Loucy (cell line): ENCODE measurements at regions not wholly inside any gene's neighbourhood (a gene's known extent, or its start where the extent isn't known, plus 50 kb on each side); places are given as distances from the start of the nearest gene placed in this dataset.

Experiments
- H2AFZ ChIP-seq: fragments of 200-600 bp; sonication (generic); 2 replicates; pipeline ENCODE4 v1.6.0; 2016; ENCODE audit warnings: antibody characterized with exemption, mild to moderate bottlenecking, low read length, moderate library complexity
- H3F3A ChIP-seq: fragments of 200-600 bp; 2 replicates; pipeline ENCODE4 v1.6.0; 2016; ENCODE audit warnings: antibody characterized with exemption, low read depth, mild to moderate bottlenecking
- H3K27me3 ChIP-seq: fragments of 200-600 bp; sonication (generic); 2 replicates; pipeline ENCODE4 v1.6.1; 2014; ENCODE audit warnings: low read length, mild to moderate bottlenecking; ENCODE audit not compliant: insufficient read depth, poor library complexity, severe bottlenecking
- H3K36me3 ChIP-seq: fragments of 200-600 bp; sonication (generic); 2 replicates; pipeline ENCODE4 v1.6.1; 2016; ENCODE audit warnings: low read length; ENCODE audit not compliant: insufficient read depth
- H3K4me1 ChIP-seq: fragments of 200-600 bp; sonication (generic); 2 replicates; pipeline ENCODE4 v1.5.1; 2014; ENCODE audit warnings: low read length, mild to moderate bottlenecking; ENCODE audit not compliant: insufficient read depth, poor library complexity, severe bottlenecking
- H3K4me2 ChIP-seq: fragments of 200-600 bp; sonication (generic); 2 replicates; pipeline ENCODE4 v1.6.0; 2014; ENCODE audit warnings: antibody characterized with exemption, low read length, low read depth, mild to moderate bottlenecking; ENCODE audit not compliant: poor library complexity, severe bottlenecking
- H3K4me3 ChIP-seq: fragments of 200-600 bp; sonication (generic); 2 replicates; pipeline ENCODE4 v1.5.1; 2014; ENCODE audit warnings: low read length, mild to moderate bottlenecking, mixed read lengths; ENCODE audit not compliant: poor library complexity, severe bottlenecking
- H3K79me2 ChIP-seq: fragments of 200-600 bp; sonication (generic); 2 replicates; pipeline ENCODE4 v1.6.1; 2014; ENCODE audit warnings: low read length; ENCODE audit not compliant: insufficient read depth
- H3K9ac ChIP-seq: fragments of 200-600 bp; sonication (generic); 2 replicates; pipeline ENCODE4 v1.6.0; 2014; ENCODE audit warnings: mild to moderate bottlenecking, low read depth, low read length, moderate library complexity; ENCODE audit not compliant: poor library complexity, severe bottlenecking
- H3K9me2 ChIP-seq: fragments of 200-600 bp; sonication (generic); replicated peaks from 2 replicates; pipeline ENCODE4 v1.6.1; 2016; ENCODE audit warnings: low read depth, low read length, mixed read lengths
- H3K9me3 ChIP-seq: fragments of 200-600 bp; sonication (generic); 2 replicates; pipeline ENCODE4 v1.6.1; 2014; ENCODE audit warnings: mild to moderate bottlenecking, antibody characterized with exemption, low read length, low read depth; ENCODE audit not compliant: insufficient read depth
- H4K20me1 ChIP-seq: fragments of 200-600 bp; sonication (generic); 2 replicates; pipeline ENCODE4 v1.6.0; 2014; ENCODE audit warnings: antibody characterized with exemption, low read length, mild to moderate bottlenecking; ENCODE audit not compliant: insufficient read depth, poor library complexity, severe bottlenecking
- EZH2phosphoT487 ChIP-seq: fragments of 200-600 bp; IDR thresholded peaks from 2 replicates; pipeline ENCODE4 v1.6.1; 2018; ENCODE audit warnings: antibody characterized with exemption, mild to moderate bottlenecking, moderate library complexity, borderline replicate concordance
- TF ChIP-seq, protein P1 (sequence below): fragments of 200-600 bp; sonication (generic); conservative IDR thresholded peaks from 2 replicates; pipeline ENCODE4 v1.5.1; 2014; ENCODE audit warnings: mild to moderate bottlenecking, antibody characterized with exemption, low read length

DNA sequence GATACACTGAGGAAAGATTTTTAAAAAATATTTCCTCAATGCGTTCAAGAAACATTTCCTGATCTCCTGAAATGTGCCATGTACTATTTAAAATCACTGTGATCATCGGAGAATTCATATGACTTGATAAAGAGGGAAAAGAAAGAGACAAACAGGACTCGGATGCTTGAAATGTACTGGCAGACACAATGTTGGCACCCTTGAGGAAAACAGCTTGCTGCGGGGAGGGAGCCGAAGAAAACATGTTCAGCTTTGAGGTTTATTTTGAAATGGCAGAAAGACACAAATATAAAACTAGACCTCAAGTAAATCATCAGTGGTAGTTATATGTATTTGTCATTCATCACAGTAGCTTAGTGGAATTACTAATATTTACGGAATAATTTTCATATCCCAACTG lies 100.9 kb upstream of the BRINP3 start:
- Histone ChIP-seq H2AFZ (no peak overlapping the region), H3K9ac (no peak overlapping the region), H3K4me3 (no peak overlapping the region), H3K27me3 (no peaks in the 10 kb centered on the region), H3K9me2 (no peaks in the 10 kb centered on the region), H3K9me3 (no peaks in the 10 kb centered on the region), H3K79me2 (no peaks in the 10 kb centered on the region), H3K36me3 (no peaks in the 10 kb centered on the region), H3K4me1 (no peaks in the 10 kb centered on the region), H3K4me2 (no peak overlapping the region), H4K20me1 (no peaks in the 10 kb centered on the region), H3F3A (no peaks in the 10 kb centered on the region)
- no peak for TF ChIP-seq EZH2phosphoT487
- TF ChIP-seq, protein P1, sequence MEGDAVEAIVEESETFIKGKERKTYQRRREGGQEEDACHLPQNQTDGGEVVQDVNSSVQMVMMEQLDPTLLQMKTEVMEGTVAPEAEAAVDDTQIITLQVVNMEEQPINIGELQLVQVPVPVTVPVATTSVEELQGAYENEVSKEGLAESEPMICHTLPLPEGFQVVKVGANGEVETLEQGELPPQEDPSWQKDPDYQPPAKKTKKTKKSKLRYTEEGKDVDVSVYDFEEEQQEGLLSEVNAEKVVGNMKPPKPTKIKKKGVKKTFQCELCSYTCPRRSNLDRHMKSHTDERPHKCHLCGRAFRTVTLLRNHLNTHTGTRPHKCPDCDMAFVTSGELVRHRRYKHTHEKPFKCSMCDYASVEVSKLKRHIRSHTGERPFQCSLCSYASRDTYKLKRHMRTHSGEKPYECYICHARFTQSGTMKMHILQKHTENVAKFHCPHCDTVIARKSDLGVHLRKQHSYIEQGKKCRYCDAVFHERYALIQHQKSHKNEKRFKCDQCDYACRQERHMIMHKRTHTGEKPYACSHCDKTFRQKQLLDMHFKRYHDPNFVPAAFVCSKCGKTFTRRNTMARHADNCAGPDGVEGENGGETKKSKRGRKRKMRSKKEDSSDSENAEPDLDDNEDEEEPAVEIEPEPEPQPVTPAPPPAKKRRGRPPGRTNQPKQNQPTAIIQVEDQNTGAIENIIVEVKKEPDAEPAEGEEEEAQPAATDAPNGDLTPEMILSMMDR = no peak

DNA sequence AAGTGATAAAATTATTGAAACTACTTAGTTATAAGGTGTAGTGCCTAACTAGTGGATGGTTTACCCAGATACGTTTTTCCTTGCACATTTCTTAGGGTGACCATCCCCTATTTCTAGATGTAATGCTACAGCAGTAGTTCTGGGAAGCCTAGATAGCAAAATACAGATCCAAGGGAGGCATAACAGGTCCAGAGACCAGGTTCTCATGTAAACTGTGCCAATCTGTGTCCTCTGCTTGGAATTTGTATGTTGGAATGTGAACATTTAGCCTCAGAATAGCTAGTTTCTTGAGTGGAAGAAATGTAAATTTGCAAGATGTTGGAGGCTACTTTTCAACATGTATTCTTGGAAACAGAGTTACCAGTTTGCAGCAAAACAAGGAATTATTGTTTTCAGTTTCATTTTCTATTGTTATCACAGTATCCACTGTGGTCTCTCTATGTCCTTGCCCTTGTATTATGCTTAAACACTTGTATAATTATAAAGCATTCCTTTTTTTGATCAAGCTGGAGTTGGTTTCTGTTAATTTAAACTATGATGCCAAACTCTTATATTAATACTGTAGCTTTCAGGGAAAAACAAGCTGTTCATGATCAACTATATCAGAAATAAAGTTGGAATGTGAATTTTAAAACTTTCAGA lies 102.0 kb upstream of the BRINP3 start:
- Histone ChIP-seq H3K27me3 (no peaks in the 10 kb centered on the region), H4K20me1 (no peaks in the 10 kb centered on the region), H3K4me3 (no peak overlapping the region), H3K9me2 (no peaks in the 10 kb centered on the region), H3K36me3 (no peaks in the 10 kb centered on the region), H3K9ac (no peak overlapping the region), H3K9me3 (no peaks in the 10 kb centered on the region), H3K79me2 (no peaks in the 10 kb centered on the region), H3K4me1 (no peaks in the 10 kb centered on the region), H3F3A (no peaks in the 10 kb centered on the region), H2AFZ (0 out of 2 replicates have a peak overlapping the region, but pooled peaks have one; percentile 22), H3K4me2 (no peak overlapping the region)
- TF ChIP-seq, protein P1 = no peak
- no peak for TF ChIP-seq EZH2phosphoT487

- no peak for TF ChIP-seq EZH2phosphoT487
- TF ChIP-seq, protein P1 = no peak
- no peaks in the 10 kb centered on the region for H3K4me1 ChIP-seq
- H3K9me2 ChIP-seq = no peaks in the 10 kb centered on the region
- no peak overlapping the region for H3K4me3 ChIP-seq
- H3K4me2 ChIP-seq = no peak overlapping the region
- no peaks in the 10 kb centered on the region for H3K27me3 ChIP-seq
- no peaks in the 10 kb centered on the region for H3F3A ChIP-seq
- no peak overlapping the region for H3K9ac ChIP-seq
- H3K79me2 ChIP-seq = no peaks in the 10 kb centered on the region
- H3K9me3 ChIP-seq = no peaks in the 10 kb centered on the region
- no peaks in the 10 kb centered on the region for H4K20me1 ChIP-seq
- no peak overlapping the region for H2AFZ ChIP-seq
- H3K36me3 ChIP-seq = no peaks in the 10 kb centered on the region
These were observed 106.2 kb upstream of the BRINP3 start for GRCh38 chr1:190583862-190584261.
